ENCODE measurements at regions not wholly inside any gene's neighbourhood (a gene's known extent, or its start where the extent isn't known, plus 50 kb on each side); places are given as distances from the start of the nearest gene placed in this dataset.

GRCh38 chr17:22131740-22132139 is 439.4 kb downstream of the KCNJ18 start:
- Histone ChIP-seq H3K79me2 (ENCODE audit: insufficient read depth, low read length) (no peaks in the 10 kb centered on the region), H3K4me2 (ENCODE audit: low read length) (no peak overlapping the region), H3K9me2 (ENCODE audit: insufficient read depth) (no peaks in the 10 kb centered on the region), H3K27me3 (ENCODE audit: insufficient read depth, low read length) (no peaks in the 10 kb centered on the region), H3K36me3 (ENCODE audit: control insufficient read depth in 1 of 2, insufficient read depth in 2 of 2, low read length in 2 of 2) (no peaks in the 10 kb centered on the region), H3K27ac (ENCODE audit: low read depth, low read length) (no peak overlapping the region), H3K9me3 (ENCODE audit: control insufficient read depth in 1 of 2, insufficient read depth in 1 of 2, low read depth in 1 of 2, low read length in 2 of 2) (peaks cover 23 to 65% of the 10 kb centered on the region in 2 experiments), H3K4me3 (replicated peaks in 1 of 2; ENCODE audit: low read depth in 1 of 2, low read length in 2 of 2) (no peak overlapping the region), H4K20me1 (ENCODE audit: insufficient read depth) (no peaks in the 10 kb centered on the region), H2AFZ (ENCODE audit: low read depth, low read length, poor library complexity, severe bottlenecking) (no peak overlapping the region), H3K9ac (ENCODE audit: low read length) (no peak overlapping the region), H3K4me1 (ENCODE audit: control insufficient read depth in 1 of 2, insufficient read depth in 2 of 2, low read length in 2 of 2) (no peaks in the 10 kb centered on the region)
- ATAC-seq (no peak), DNase-seq (ENCODE audit: low read depth, low spot score) (no peak)
- TF ChIP-seq ZBTB33 (IDR thresholded peaks at IDR 0.05; ENCODE audit: extremely low read depth, insufficient replicate concordance, low read length) (no peak), POLR2AphosphoS5 (IDR thresholded peaks at IDR 0.05; ENCODE audit: low read depth, low read length) (no peak), ZFX (IDR thresholded peaks at IDR 0.05) (no peak), ELF1 (IDR thresholded peaks at IDR 0.05; ENCODE audit: borderline replicate concordance, low read depth) (no peak), MAX (IDR thresholded peaks at IDR 0.05) (no peak), FOSL1 (IDR thresholded peaks at IDR 0.05; ENCODE audit: low read depth) (no peak), JUND (IDR thresholded peaks at IDR 0.05) (no peak), EZH2phosphoT487 (IDR thresholded peaks at IDR 0.05; ENCODE audit: borderline replicate concordance) (no peak), CEBPB (IDR thresholded peaks at IDR 0.05; ENCODE audit: low read depth) (no peak), TCF7L2 (IDR thresholded peaks at IDR 0.05; ENCODE audit: borderline replicate concordance, extremely low read depth, insufficient read depth, insufficient read length) (no peak), POLR2A (IDR thresholded peaks at IDR 0.05; ENCODE audit: borderline replicate concordance, extremely low read depth, insufficient read depth, insufficient read length) (no peak)
- intact Hi-C loops (cut with micrococcal nuclease): no loop called here
- ChIA-PET RAD21 (ENCODE audit: low non-redundant PET in 1 of 2, low total read pairs in 2 of 2, uncharacterized antibody in 2 of 2, unreplicated experiment in 2 of 2) (no interaction called here), POLR2A (no interaction called here), CTCF (no interaction called here)
- no TSS peak for BruUV-seq (replicated peaks)

All from HCT116 (cell line).